Neural crest cell (in vitro differentiated cells): ENCODE measurements at regions not wholly inside any gene's neighbourhood (a gene's known extent, or its start where the extent isn't known, plus 50 kb on each side); places are given as distances from the start of the nearest gene placed in this dataset.

ENCODE experiments used
- DNase-seq: peaks from one replicate; pipeline ENCODE4 v3.0.0; 2021; ENCODE audit warnings: low read depth, mixed read lengths, low spot score
- H3K27ac Mint-ChIP-seq: one replicate; pipeline ENCODE4 v1.8.0; 2021; ENCODE audit warnings: mild to moderate bottlenecking, mixed read lengths; ENCODE audit not compliant: unreplicated experiment
- H3K27me3 Mint-ChIP-seq: 2 replicates; pipeline ENCODE4 v1.8.0; 2021; ENCODE audit warnings: low read depth, mild to moderate bottlenecking, mixed read lengths
- H3K36me3 Mint-ChIP-seq: 2 replicates; pipeline ENCODE4 v1.8.0; 2021; ENCODE audit warnings: low read depth, mild to moderate bottlenecking, mixed read lengths
- H3K4me1 Mint-ChIP-seq: 2 replicates; pipeline ENCODE4 v1.8.0; 2021; ENCODE audit warnings: mixed read lengths
- H3K4me3 Mint-ChIP-seq: one replicate; pipeline ENCODE4 v1.8.0; 2021; ENCODE audit warnings: mild to moderate bottlenecking, mixed read lengths
- H3K9me3 Mint-ChIP-seq: 2 replicates; pipeline ENCODE4 v1.8.0; 2021; ENCODE audit warnings: mixed read lengths
- CTCF ChIP-seq: fragments of 200-600 bp; sonication (generic); conservative IDR thresholded peaks from 2 replicates; pipeline ENCODE4 v1.5.0; 2021; ENCODE audit warnings: antibody characterized with exemption, mild to moderate bottlenecking

GRCh38 chr1:96159379-96159778, 562.2 kb upstream of the PTBP2 start:
- H3K4me1 Mint-ChIP-seq = no peaks in the 10 kb centered on the region
- H3K36me3 Mint-ChIP-seq = no peaks in the 10 kb centered on the region
- H3K9me3 Mint-ChIP-seq = peaks cover 7% of the 10 kb centered on the region
- no peak for DNase-seq
- no peaks in the 10 kb centered on the region for H3K27me3 Mint-ChIP-seq
- no peak overlapping the region for H3K4me3 Mint-ChIP-seq
- TF ChIP-seq CTCF = no peak
- no peak overlapping the region for H3K27ac Mint-ChIP-seq

GRCh38 chr1:96164053-96164452, 557.5 kb upstream of the PTBP2 start:
- H3K4me1 Mint-ChIP-seq = no peaks in the 10 kb centered on the region
- peaks cover 8% of the 10 kb centered on the region for H3K9me3 Mint-ChIP-seq
- H3K27me3 Mint-ChIP-seq = no peaks in the 10 kb centered on the region
- H3K27ac Mint-ChIP-seq = no peak overlapping the region
- no peak for TF ChIP-seq CTCF
- no peak overlapping the region for H3K4me3 Mint-ChIP-seq
- no peaks in the 10 kb centered on the region for H3K36me3 Mint-ChIP-seq
- DNase-seq = no peak

GRCh38 chr1:96178053-96178452, 543.5 kb upstream of the PTBP2 start:
- Mint-ChIP-seq H3K4me1 (no peaks in the 10 kb centered on the region), H3K9me3 (no peaks in the 10 kb centered on the region), H3K27ac (no peak overlapping the region), H3K4me3 (no peak overlapping the region), H3K27me3 (no peaks in the 10 kb centered on the region), H3K36me3 (no peaks in the 10 kb centered on the region)
- no peak for DNase-seq
- TF ChIP-seq CTCF = no peak

- no peaks in the 10 kb centered on the region for H3K36me3 Mint-ChIP-seq
- no peaks in the 10 kb centered on the region for H3K9me3 Mint-ChIP-seq
- no peaks in the 10 kb centered on the region for H3K27me3 Mint-ChIP-seq
- H3K27ac Mint-ChIP-seq = no peak overlapping the region
- TF ChIP-seq CTCF = no peak
- H3K4me1 Mint-ChIP-seq = no peaks in the 10 kb centered on the region
- no peak overlapping the region for H3K4me3 Mint-ChIP-seq
- DNase-seq = no peak
These were observed 538.1 kb upstream of the PTBP2 start for GRCh38 chr1:96183485-96183884.

- Mint-ChIP-seq H3K9me3 (no peaks in the 10 kb centered on the region), H3K27ac (no peak overlapping the region), H3K4me3 (no peak overlapping the region)
These were observed 537.7 kb upstream of the PTBP2 start for GRCh38 chr1:96183928-96184327.

More at GRCh38 chr1:96183928-96184327, 537.7 kb upstream of the PTBP2 start:
- no peak for TF ChIP-seq CTCF
- Mint-ChIP-seq H3K36me3 (no peaks in the 10 kb centered on the region), H3K4me1 (no peaks in the 10 kb centered on the region), H3K27me3 (no peaks in the 10 kb centered on the region)
- DNase-seq = no peak
